ENCODE measurements at regions not wholly inside any gene's neighbourhood (a gene's known extent, or its start where the extent isn't known, plus 50 kb on each side); places are given as distances from the start of the nearest gene placed in this dataset.

DNA sequence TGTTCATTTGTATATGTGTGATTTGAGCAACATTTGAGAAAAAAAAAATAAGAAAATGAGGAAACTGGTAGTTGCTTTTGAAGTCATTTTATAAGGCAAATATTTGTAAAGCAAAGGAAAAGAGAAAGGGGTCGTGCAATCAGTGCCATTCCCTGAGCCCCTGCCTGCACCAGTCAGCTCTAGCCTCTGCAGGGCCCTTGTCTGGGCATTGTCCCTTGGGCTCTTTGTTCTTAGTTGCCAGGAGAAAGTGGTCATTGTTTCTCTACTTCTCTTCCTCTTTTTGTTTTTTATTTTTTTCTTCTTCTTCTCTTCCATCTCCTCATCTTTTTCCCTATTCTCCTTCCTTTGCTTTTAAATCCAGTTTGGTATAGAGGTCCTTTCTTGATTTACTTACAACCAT lies 175.3 kb upstream of the CREB1 start:
- no peak overlapping the region for H3K27ac ChIP-seq
- H3K9ac ChIP-seq, result no peak overlapping the region
- no peak overlapping the region for H3K4me2 ChIP-seq (ENCODE audit: low read length)
- H3K27me3 ChIP-seq (ENCODE audit: control insufficient read depth, insufficient read depth, low read length), result no peaks in the 10 kb centered on the region
- no peaks in the 10 kb centered on the region for H3K9me3 ChIP-seq (ENCODE audit: control insufficient read depth, low read length)
- TF ChIP-seq, protein P1, sequence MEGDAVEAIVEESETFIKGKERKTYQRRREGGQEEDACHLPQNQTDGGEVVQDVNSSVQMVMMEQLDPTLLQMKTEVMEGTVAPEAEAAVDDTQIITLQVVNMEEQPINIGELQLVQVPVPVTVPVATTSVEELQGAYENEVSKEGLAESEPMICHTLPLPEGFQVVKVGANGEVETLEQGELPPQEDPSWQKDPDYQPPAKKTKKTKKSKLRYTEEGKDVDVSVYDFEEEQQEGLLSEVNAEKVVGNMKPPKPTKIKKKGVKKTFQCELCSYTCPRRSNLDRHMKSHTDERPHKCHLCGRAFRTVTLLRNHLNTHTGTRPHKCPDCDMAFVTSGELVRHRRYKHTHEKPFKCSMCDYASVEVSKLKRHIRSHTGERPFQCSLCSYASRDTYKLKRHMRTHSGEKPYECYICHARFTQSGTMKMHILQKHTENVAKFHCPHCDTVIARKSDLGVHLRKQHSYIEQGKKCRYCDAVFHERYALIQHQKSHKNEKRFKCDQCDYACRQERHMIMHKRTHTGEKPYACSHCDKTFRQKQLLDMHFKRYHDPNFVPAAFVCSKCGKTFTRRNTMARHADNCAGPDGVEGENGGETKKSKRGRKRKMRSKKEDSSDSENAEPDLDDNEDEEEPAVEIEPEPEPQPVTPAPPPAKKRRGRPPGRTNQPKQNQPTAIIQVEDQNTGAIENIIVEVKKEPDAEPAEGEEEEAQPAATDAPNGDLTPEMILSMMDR (IDR thresholded peaks at IDR 0.05), result no peak
- H3K4me1 ChIP-seq, result no peaks in the 10 kb centered on the region
- H2AFZ ChIP-seq, result no peak overlapping the region
- H3K4me3 ChIP-seq (ENCODE audit: low read depth, low read length), result no peak overlapping the region
- H3K36me3 ChIP-seq (ENCODE audit: control insufficient read depth, insufficient read depth, low read length), result no peaks in the 10 kb centered on the region
- H3K79me2 ChIP-seq, result no peaks in the 10 kb centered on the region

- H2AFZ ChIP-seq, result no peak overlapping the region
- H3K4me3 ChIP-seq (ENCODE audit: low read depth, low read length), result no peak overlapping the region
- H3K9me3 ChIP-seq (ENCODE audit: control insufficient read depth, low read length), result no peaks in the 10 kb centered on the region
- H3K4me2 ChIP-seq (ENCODE audit: low read length), result no peak overlapping the region
- H3K36me3 ChIP-seq (ENCODE audit: control insufficient read depth, insufficient read depth, low read length), result no peaks in the 10 kb centered on the region
- no peaks in the 10 kb centered on the region for H3K27me3 ChIP-seq (ENCODE audit: control insufficient read depth, insufficient read depth, low read length)
- no peaks in the 10 kb centered on the region for H3K4me1 ChIP-seq
- no peak overlapping the region for H3K9ac ChIP-seq
- H3K27ac ChIP-seq, result no peak overlapping the region
- H3K79me2 ChIP-seq, result no peaks in the 10 kb centered on the region
- TF ChIP-seq, protein P1 (IDR thresholded peaks at IDR 0.05), result no peak
Measured at GRCh38 chr2:207356567-207356966, 173.2 kb upstream of the CREB1 start.

DNA sequence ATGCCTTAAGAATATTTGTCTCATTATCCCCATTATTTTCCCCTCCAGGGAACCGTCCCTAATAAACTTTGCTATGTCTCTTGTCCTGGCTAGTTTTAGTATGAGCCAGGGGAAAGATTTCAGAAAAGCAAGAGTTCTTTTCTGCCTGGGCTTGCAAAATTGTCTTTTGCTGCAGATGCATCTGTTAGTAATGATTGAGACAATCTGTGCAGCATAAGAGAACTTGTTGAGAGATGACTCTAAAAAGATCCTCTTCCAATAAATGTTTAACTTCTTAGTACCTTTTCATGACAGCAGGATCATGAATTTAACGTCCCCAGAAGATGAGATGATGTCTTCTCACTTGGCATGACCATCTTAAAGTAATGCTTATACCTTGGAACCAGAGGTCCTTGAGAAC lies 172.5 kb upstream of the CREB1 start:
- TF ChIP-seq, protein P1 (IDR thresholded peaks at IDR 0.05), result no peak
- Histone ChIP-seq H3K36me3 (ENCODE audit: control insufficient read depth, insufficient read depth, low read length) (no peaks in the 10 kb centered on the region), H3K27ac (no peak overlapping the region), H3K27me3 (ENCODE audit: control insufficient read depth, insufficient read depth, low read length) (no peaks in the 10 kb centered on the region), H3K9ac (no peak overlapping the region), H3K9me3 (ENCODE audit: control insufficient read depth, low read length) (no peaks in the 10 kb centered on the region), H3K4me3 (ENCODE audit: low read depth, low read length) (no peak overlapping the region), H3K4me2 (ENCODE audit: low read length) (no peak overlapping the region), H3K79me2 (no peaks in the 10 kb centered on the region), H2AFZ (no peak overlapping the region), H3K4me1 (no peaks in the 10 kb centered on the region)

GRCh38 chr2:207362716-207363115 lies 167.0 kb upstream of the CREB1 start:
- Histone ChIP-seq H3K9ac (no peak overlapping the region), H2AFZ (no peak overlapping the region), H3K27me3 (ENCODE audit: control insufficient read depth, insufficient read depth, low read length) (no peaks in the 10 kb centered on the region), H3K9me3 (ENCODE audit: control insufficient read depth, low read length) (no peaks in the 10 kb centered on the region), H3K4me1 (no peaks in the 10 kb centered on the region), H3K4me2 (ENCODE audit: low read length) (no peak overlapping the region), H3K27ac (no peak overlapping the region), H3K4me3 (ENCODE audit: low read depth, low read length) (no peak overlapping the region), H3K79me2 (no peaks in the 10 kb centered on the region), H3K36me3 (ENCODE audit: control insufficient read depth, insufficient read depth, low read length) (no peaks in the 10 kb centered on the region)
- TF ChIP-seq, protein P1 (IDR thresholded peaks at IDR 0.05), result no peak

DNA sequence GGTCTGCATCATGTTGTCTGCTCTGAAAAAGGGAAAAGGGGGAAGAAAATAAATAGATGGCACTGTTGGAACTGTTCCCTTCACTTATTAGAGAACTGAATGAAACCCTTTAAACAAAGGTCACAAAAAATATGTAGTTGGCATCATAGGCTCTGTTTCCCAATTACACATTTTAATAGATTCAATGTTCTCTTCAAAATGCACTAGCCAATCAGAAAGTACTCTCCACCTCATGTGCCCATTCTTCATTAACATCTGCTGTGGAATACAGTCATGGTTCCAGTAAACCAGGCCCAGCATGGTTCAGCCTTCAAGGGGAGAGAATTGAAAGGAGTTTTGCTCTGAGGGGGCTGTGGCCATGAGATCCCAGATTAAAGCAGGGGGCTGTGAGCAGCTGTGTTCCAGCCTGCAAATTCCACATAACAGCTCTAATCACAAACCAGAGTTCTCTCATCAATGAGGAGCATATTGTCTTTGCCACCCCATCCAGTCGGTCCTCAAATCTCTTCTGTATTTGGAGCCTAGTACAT lies 165.9 kb upstream of the CREB1 start:
- H3K9ac ChIP-seq, result no peak overlapping the region
- H3K4me1 ChIP-seq, result no peaks in the 10 kb centered on the region
- H3K27me3 ChIP-seq (ENCODE audit: control insufficient read depth, insufficient read depth, low read length), result no peaks in the 10 kb centered on the region
- H3K27ac ChIP-seq, result no peak overlapping the region
- no peak overlapping the region for H2AFZ ChIP-seq
- H3K36me3 ChIP-seq (ENCODE audit: control insufficient read depth, insufficient read depth, low read length), result no peaks in the 10 kb centered on the region
- H3K4me3 ChIP-seq (ENCODE audit: low read depth, low read length), result no peak overlapping the region
- no peaks in the 10 kb centered on the region for H3K9me3 ChIP-seq (ENCODE audit: control insufficient read depth, low read length)
- no peaks in the 10 kb centered on the region for H3K79me2 ChIP-seq
- no peak overlapping the region for H3K4me2 ChIP-seq (ENCODE audit: low read length)
- TF ChIP-seq, protein P1 (IDR thresholded peaks at IDR 0.05), result no peak

All from parathyroid adenoma (tissue), 2 donors.